Activated T-cell treated with anti-CD3 and anti-CD28 coated beads for 48 hours (primary cell): ENCODE measurements at regions not wholly inside any gene's neighbourhood (a gene's known extent, or its start where the extent isn't known, plus 50 kb on each side); places are given as distances from the start of the nearest gene placed in this dataset.
"Not testable (repeated sequence)": the region's sequence is repeated elsewhere in the genome, so short reads cannot be mapped to it uniquely, and the experiment has no call there.

Source experiments
- DNase-seq: peaks from one replicate; pipeline ENCODE4 v3.0.0-alpha.2; 2020; ENCODE audit warnings: low read depth

DNA sequence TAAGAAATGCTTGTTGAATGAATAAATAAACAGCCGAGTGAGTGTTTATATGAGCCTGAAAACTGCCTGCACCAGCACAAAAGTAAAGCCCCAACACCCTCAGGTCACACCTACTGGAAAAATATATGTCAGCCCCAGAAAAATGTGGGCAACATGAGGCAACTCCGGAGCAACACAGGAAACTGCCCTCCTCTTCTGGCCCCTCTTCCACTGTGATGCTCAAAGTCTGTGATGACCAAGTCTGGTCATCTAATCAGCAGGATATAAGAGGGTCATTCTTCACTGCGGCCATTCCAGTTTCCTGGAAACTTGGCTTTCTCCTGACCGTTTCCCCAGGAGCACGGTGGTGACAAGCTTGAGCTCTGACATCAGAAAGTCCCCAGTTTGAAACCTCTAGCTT lies 159.6 kb upstream of the PZP start:
- no peak for DNase-seq

DNA sequence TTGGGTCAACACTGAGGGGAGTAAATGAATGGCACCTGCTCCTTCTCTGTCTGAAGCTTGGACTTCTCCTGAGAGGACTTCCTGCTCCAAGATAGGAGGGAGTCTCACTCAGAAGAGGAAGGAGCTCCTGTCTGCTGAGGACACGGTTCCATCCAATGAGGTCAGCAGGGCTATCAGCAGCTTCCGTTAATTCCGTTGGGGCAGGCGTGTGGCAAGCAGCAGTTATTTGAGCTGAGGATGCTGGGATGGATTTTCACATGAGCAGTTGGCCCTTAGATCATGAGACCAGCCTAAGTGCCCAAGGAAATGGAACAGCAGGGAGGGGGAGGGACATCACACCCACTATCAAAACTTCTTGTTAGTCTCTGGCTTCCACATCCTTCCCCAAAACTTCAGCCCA lies 159.0 kb upstream of the PZP start:
- no peak for DNase-seq

DNA sequence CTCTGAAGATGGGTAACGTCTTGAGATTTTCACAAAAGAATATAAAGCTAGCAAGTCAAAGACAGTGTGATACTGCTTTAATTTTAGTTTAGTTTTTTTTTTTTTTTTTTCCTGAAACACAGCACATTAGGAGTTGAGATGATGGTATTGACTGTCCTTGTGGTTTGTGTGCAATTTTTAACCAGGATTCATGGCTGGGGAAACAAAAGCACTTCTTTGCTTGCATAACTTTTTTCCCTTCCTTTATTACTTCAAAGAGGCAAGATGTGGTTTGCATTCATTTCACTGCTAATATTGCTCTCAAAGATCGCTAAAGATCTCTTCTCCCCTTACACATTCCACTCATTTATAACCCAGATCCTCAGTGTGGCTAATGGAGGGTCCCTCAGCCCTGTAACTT lies 157.1 kb upstream of the PZP start:
- DNase-seq, result no peak

GRCh38 chr12:9364224-9365176 lies 156.3 kb upstream of the PZP start:
- peak; percentile 50 for DNase-seq

- no peak for DNase-seq
Measured at GRCh38 chr12:9363145-9363544, 154.9 kb upstream of the PZP start.

DNA sequence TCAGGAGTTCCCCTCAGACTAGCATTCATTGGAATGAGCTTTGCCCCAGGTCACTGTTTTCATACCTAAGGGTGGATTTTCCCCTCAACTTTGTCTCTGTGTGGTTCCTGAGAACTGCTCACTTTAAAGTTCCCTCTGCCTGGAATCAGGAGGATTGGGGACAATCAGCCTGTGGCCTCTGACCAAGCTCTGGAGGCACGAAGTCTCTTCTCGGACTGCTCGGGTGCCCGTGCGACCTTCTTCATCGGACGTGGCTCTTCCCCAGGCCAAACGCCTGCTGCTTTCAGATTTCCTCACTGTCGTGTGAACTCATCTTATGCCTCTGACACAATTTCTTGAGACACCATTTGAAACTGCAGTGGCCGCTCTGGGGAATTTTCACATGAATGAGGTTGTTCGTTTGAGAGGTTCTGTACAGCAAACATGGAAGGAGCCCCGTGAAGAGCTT lies 153.7 kb upstream of the PZP start:
- DNase-seq, result no peak

GRCh38 chr12:9354009-9354754 lies 146.0 kb upstream of the PZP start:
- not testable (repeated sequence) for DNase-seq

DNA sequence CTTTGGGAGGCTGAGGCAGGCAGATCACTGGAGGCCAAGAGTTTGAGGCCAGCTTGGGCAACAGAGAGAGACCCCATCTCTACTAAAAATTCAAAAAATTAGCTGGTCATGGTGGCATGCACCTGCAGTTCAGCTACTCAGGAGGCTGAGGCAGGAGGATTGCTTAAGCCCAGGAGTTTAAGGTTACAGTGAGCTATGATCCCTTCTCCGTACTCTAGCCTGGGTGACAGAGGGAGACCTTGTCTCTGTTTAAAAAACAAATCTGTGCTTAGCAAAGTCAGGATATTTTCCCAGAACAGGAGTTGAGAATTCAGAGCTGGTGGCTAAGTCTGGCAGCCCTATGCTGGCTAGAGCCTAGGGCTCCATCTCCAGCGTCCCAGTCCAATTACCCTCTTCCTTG lies 142.9 kb upstream of the PZP start:
- DNase-seq, result no peak

GRCh38 chr12:9349888-9350885 lies 142.0 kb upstream of the PZP start:
- no peak for DNase-seq

GRCh38 chr12:9348906-9349518 lies 140.8 kb upstream of the PZP start:
- no peak for DNase-seq

- no peak for DNase-seq
Measured at GRCh38 chr12:9347328-9348127, 139.3 kb upstream of the PZP start.

- DNase-seq, result no peak
Measured at GRCh38 chr12:9346866-9347327, 138.7 kb upstream of the PZP start.

- DNase-seq, result no peak
Measured at GRCh38 chr12:9345171-9345570, 137.0 kb upstream of the PZP start.

DNA sequence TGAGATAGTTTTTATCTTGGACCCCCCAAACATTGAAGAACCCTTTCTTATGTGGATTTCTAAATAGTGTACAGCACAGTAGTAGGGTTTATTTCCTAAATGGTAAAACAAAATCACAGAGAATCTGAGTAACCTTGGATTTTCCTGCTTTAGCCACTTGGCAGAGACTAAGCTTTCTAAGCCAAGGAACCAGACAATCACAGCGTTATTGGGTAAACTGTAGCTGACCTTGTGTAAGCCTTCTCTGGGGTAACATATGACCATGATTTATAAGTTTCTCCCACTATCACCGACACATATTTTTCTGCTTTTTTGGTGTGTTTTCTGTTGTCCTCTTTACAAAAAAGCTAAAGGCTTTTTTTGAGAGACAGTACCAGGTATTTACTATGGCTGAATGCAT lies 136.3 kb upstream of the PZP start:
- DNase-seq, result no peak

DNA sequence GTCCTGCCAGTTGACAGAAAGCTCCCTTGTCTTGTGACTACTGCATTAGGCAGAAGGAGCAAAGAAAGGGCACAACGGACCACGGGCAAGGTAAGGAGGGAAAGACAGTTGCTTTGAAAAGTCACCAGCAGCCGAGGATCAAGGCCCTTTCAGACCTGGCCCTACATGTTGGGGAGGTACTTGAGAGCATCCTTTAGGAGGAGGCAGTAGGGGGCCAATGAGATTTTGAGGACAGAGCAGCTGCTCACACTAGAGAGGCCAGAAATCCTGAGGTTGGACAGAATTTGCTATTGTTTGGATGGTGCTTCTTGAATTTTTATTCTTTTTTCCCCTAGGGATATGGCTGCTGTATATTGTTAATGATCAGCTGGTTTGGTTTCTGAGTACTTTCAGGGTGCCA lies 135.5 kb upstream of the PZP start:
- DNase-seq, result no peak

- no peak for DNase-seq
Measured at GRCh38 chr12:9342614-9343353, 134.6 kb upstream of the PZP start.

- no peak for DNase-seq
Measured at GRCh38 chr12:9341260-9341585, 133.0 kb upstream of the PZP start.

GRCh38 chr12:9340422-9341259 lies 132.4 kb upstream of the PZP start:
- DNase-seq, result no peak

DNA sequence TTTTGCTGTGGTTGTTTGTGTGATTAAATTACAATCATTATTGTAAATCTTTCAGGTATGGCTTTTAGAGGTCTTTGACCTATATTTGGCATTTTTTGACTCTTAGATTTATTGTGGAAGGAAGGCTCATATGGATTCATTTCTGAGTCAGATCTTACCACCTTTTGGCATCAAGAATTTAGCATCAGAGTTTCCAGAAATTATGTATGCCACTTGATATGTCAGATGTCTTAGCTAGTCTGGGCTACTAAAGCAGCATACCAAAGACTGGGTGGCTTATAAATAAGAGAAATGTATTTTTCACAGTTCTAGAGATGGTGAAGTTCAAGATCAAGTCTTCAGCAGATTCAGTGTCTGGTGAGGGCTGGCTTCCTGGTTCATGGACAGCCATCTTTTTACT lies 129.5 kb upstream of the PZP start:
- DNase-seq, result no peak
